GM12878 (cell line): ENCODE measurements at regions not wholly inside any gene's neighbourhood (a gene's known extent, or its start where the extent isn't known, plus 50 kb on each side); places are given as distances from the start of the nearest gene placed in this dataset.

Source experiments
- ATAC-seq: fragments of 200-7000 bp; cut with Tn5 transposase; 3 replicates; pipeline ENCODE4 v1.9.1; 2020; ENCODE audit warnings: mild to moderate bottlenecking, moderate library complexity
- BruUV-seq: library from RNA; stranded (reverse); fragments of 400-500 nt; replicated peaks from 2 replicates; lab custom pipeline; 2021; lab: Mats Ljungman, UMichigan
- CTCF ChIA-PET: fragments of 300-600 bp; sonication (Branson Sonifier 250); formaldehyde crosslinking; extraction: SDS; loops from one replicate; lab custom pipeline; 2021; ENCODE audit warnings: inconsistent platforms; lab: Yijun Ruan, JAX
- POLR2A ChIA-PET: fragments of 350-600 bp; formaldehyde crosslinking; extraction: SDS; loops from one replicate; lab custom pipeline; 2021; ENCODE audit warnings: inconsistent platforms; lab: Charles Lee
- RAD21 ChIA-PET: fragments of 300-600 bp; sonication (Branson Sonifier 250); formaldehyde crosslinking; loops from one replicate; lab custom pipeline; 2023; ENCODE audit warnings: antibody characterized with exemption; ENCODE audit not compliant: unreplicated experiment; lab: Charles Lee
- SMC1A ChIA-PET: fragments of 300-600 bp; sonication (Branson Sonifier 250); formaldehyde crosslinking; loops from one replicate; lab custom pipeline; 2023; ENCODE audit not compliant: unreplicated experiment, uncharacterized antibody; lab: Charles Lee
- DNase-seq: peaks from one replicate; pipeline ENCODE4 v3.0.0-alpha.2; 2011; ENCODE audit warnings: low read depth, low spot score
- FAIRE-seq: peaks from 3 replicates; lab custom pipeline; 2011; peaks lifted over from hg19 to GRCh38; lab: Jason Lieb, UNC
- H2AFZ ChIP-seq: 2 replicates; pipeline ENCODE4 v1.6.0; 2011; ENCODE audit warnings: low read depth, low read length, control low read depth; ENCODE audit not compliant: control insufficient read depth
- H3K27ac ChIP-seq: 2 replicates; pipeline ENCODE4 v1.5.1; 2011; ENCODE audit warnings: control low read depth; ENCODE audit not compliant: control insufficient read depth, insufficient read depth
- H3K27me3 ChIP-seq, 2 experiments: replicated peaks in 1 of 2; 2 replicates each; pipeline versions ENCODE4 v1.6.0 to v1.6.1; 2011; ENCODE audit warnings: low read length in 1 of 2; ENCODE audit not compliant: control insufficient read depth in 2 of 2, insufficient read depth in 2 of 2
- H3K36me3 ChIP-seq, 2 experiments: 2 replicates each; pipeline ENCODE4 v1.5.1; 2011; ENCODE audit warnings: low read length in 1 of 2; ENCODE audit not compliant: control insufficient read depth in 2 of 2, insufficient read depth in 2 of 2
- H3K4me1 ChIP-seq: 2 replicates; pipeline ENCODE4 v1.6.1; 2011; ENCODE audit warnings: mild to moderate bottlenecking, low read length, moderate library complexity, mixed read lengths; ENCODE audit not compliant: control insufficient read depth, insufficient read depth
- H3K4me2 ChIP-seq: 2 replicates; pipeline ENCODE4 v1.6.0; 2011; ENCODE audit warnings: control low read depth; ENCODE audit not compliant: control insufficient read depth, insufficient read depth
- H3K4me3 ChIP-seq: fragments of 200-600 bp; sonication (generic); 2 replicates; pipeline ENCODE4 v1.5.1; 2016
- H3K79me2 ChIP-seq: 2 replicates; pipeline ENCODE4 v1.6.0; 2011; ENCODE audit warnings: low read length; ENCODE audit not compliant: control insufficient read depth, insufficient read depth
- H3K9ac ChIP-seq: 2 replicates; pipeline ENCODE4 v1.8.0; 2011; ENCODE audit warnings: low read length, control low read depth, mixed read lengths; ENCODE audit not compliant: control insufficient read depth, insufficient read depth
- H3K9me3 ChIP-seq: replicated peaks from 3 replicates; pipeline ENCODE4 v1.5.1; 2011; ENCODE audit warnings: mild to moderate bottlenecking, low read length; ENCODE audit not compliant: control insufficient read depth, insufficient read depth
- H4K20me1 ChIP-seq: 2 replicates; pipeline ENCODE4 v1.6.0; 2011; ENCODE audit not compliant: control insufficient read depth, insufficient read depth
- ELK1 ChIP-seq: IDR thresholded peaks from 2 replicates; pipeline ENCODE4 v1.6.1; 2012; ENCODE audit warnings: low read depth, low read length, improper control_type of control experiment
- EZH2 ChIP-seq: IDR thresholded peaks from 2 replicates; pipeline ENCODE4 v1.6.1; 2012; ENCODE audit warnings: low read depth, mild to moderate bottlenecking, control low read depth, inconsistent platforms, low read length, borderline replicate concordance; ENCODE audit not compliant: control insufficient read depth
- FOXK2 ChIP-seq: fragments of 450-650 bp; IDR thresholded peaks from 2 replicates; pipeline ENCODE4 v1.6.1; 2017; ENCODE audit warnings: mild to moderate bottlenecking, moderate library complexity
- JUNB ChIP-seq: IDR thresholded peaks from 2 replicates; pipeline ENCODE4 v1.6.1; 2016; ENCODE audit warnings: antibody characterized with exemption, mild to moderate bottlenecking
- KDM1A ChIP-seq: fragments of 200-600 bp; sonication (generic); IDR thresholded peaks from 2 replicates; pipeline ENCODE4 v1.6.1; 2016; ENCODE audit warnings: borderline replicate concordance
- MYB ChIP-seq: fragments of 150-350 bp; IDR thresholded peaks from 2 replicates; pipeline ENCODE4 v1.6.1; 2014; ENCODE audit warnings: mild to moderate bottlenecking, low read depth, low read length, borderline replicate concordance
- MYC ChIP-seq: IDR thresholded peaks from 2 replicates; pipeline ENCODE4 v1.6.1; 2011; ENCODE audit warnings: mild to moderate bottlenecking, low read length, moderate library complexity, inconsistent platforms; ENCODE audit not compliant: insufficient read depth, insufficient replicate concordance, insufficient read length, severe bottlenecking
- NFIC ChIP-seq: IDR thresholded peaks from 2 replicates; pipeline ENCODE4 v1.6.1; 2012; ENCODE audit warnings: low read depth, mild to moderate bottlenecking, inconsistent platforms, low read length, moderate library complexity
- NFYA ChIP-seq: IDR thresholded peaks from 2 replicates; pipeline ENCODE4 v1.6.1; 2011; ENCODE audit warnings: low read depth, mild to moderate bottlenecking, low read length, improper control_type of control experiment, borderline replicate concordance
- POLR2A ChIP-seq: IDR thresholded peaks from 2 replicates; pipeline ENCODE4 v1.6.1; 2011; ENCODE audit warnings: low read depth, mild to moderate bottlenecking, low read length
- POU2F2 ChIP-seq: IDR thresholded peaks from 3 replicates; pipeline ENCODE4 v1.6.1; 2011; ENCODE audit warnings: low read depth, mild to moderate bottlenecking, low read length, borderline replicate concordance
- RELA ChIP-seq: fragments of 450-650 bp; IDR thresholded peaks from 2 replicates; pipeline ENCODE4 v1.8.0; 2014; ENCODE audit warnings: borderline replicate concordance; ENCODE audit not compliant: partially characterized antibody
- RUNX3 ChIP-seq: IDR thresholded peaks from 2 replicates; pipeline ENCODE4 v1.6.1; 2012; ENCODE audit warnings: low read length, inconsistent platforms
- SP1 ChIP-seq: IDR thresholded peaks from one replicate; pipeline ENCODE4 v1.6.1; 2011; ENCODE audit warnings: low read depth, low read length
- SREBF1 ChIP-seq: IDR thresholded peaks from 2 replicates; pipeline ENCODE4 v1.6.1; 2012; ENCODE audit warnings: mild to moderate bottlenecking, low read length
- ZBTB40 ChIP-seq: fragments of 450-650 bp; IDR thresholded peaks from 2 replicates; pipeline ENCODE4 v1.6.1; 2016; ENCODE audit warnings: mild to moderate bottlenecking, moderate library complexity, borderline replicate concordance
- WGBS: methylation state at CpG from one replicate; pipeline ENCODE4 v1.1.6; 2016; ENCODE audit warnings: low lambda C conversion rate; ENCODE audit not compliant: insufficient replicate concordance, insufficient coverage; ENCODE audit errors: missing lambda C conversion rate; 5-methylcytosine and 5-hydroxymethylcytosine counted together
- in situ Hi-C: fragments of 300-500 bp; cut with MboI; formaldehyde crosslinking; loops from 9 replicates; pipeline ENCODE4 v1.14.3; 2018; ENCODE audit warnings: mixed read lengths
- intact Hi-C: fragments of 100-400 bp; cut with micrococcal nuclease; formaldehyde crosslinking; loops from one replicate; pipeline ENCODE4 v1.14.2; 2022; ENCODE audit not compliant: unreplicated experiment
- TF ChIP-seq, protein P1 (sequence below): IDR thresholded peaks from 2 replicates; pipeline ENCODE4 v1.6.1; 2011; ENCODE audit warnings: low read depth, low read length, improper control_type of control experiment, borderline replicate concordance
- TF ChIP-seq, protein P2 (sequence below): IDR thresholded peaks from 2 replicates; pipeline ENCODE4 v1.6.1; 2011; ENCODE audit warnings: mild to moderate bottlenecking, low read depth, low read length, moderate library complexity; ENCODE audit not compliant: insufficient replicate concordance

GRCh38 chr7:142542942-142543341 is 206.3 kb upstream of the PRSS1 start:
- TF ChIP-seq ZBTB40 (no peak), ELK1 (no peak), MYC (no peak), SREBF1 (no peak), NFIC (no peak), JUNB (no peak), SP1 (no peak), POLR2A (no peak), RELA (no peak), NFYA (no peak), POU2F2 (no peak), EZH2 (no peak), FOXK2 (no peak), KDM1A (no peak), MYB (no peak), RUNX3 (no peak)
- TF ChIP-seq, protein P1, sequence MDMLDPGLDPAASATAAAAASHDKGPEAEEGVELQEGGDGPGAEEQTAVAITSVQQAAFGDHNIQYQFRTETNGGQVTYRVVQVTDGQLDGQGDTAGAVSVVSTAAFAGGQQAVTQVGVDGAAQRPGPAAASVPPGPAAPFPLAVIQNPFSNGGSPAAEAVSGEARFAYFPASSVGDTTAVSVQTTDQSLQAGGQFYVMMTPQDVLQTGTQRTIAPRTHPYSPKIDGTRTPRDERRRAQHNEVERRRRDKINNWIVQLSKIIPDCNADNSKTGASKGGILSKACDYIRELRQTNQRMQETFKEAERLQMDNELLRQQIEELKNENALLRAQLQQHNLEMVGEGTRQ: no peak
- TF ChIP-seq, protein P2, sequence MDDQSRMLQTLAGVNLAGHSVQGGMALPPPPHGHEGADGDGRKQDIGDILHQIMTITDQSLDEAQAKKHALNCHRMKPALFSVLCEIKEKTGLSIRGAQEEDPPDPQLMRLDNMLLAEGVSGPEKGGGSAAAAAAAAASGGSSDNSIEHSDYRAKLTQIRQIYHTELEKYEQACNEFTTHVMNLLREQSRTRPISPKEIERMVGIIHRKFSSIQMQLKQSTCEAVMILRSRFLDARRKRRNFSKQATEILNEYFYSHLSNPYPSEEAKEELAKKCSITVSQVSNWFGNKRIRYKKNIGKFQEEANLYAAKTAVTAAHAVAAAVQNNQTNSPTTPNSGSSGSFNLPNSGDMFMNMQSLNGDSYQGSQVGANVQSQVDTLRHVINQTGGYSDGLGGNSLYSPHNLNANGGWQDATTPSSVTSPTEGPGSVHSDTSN: no peak
- TF ChIP-seq, all 136 proteins: peak for 0
- ChIA-PET POLR2A (no interaction called here), CTCF (interaction anchor here (0.6 to 1.6 kb wide), 4 partner anchors 8 to 169 kb away, joined by 3 to 5 read pairs (median 3); no protein-coding TSS in a partner anchor), RAD21 (interaction anchor here (0.7 to 1.2 kb wide), 2 partner anchors 45 to 61 kb away, joined by 3 to 4 read pairs; no protein-coding TSS in a partner anchor), SMC1A (interaction anchor here (1.1 to 1.5 kb wide), 2 partner anchors 8 to 42 kb away, joined by 3 to 5 read pairs; no protein-coding TSS in a partner anchor)
- H3K36me3 ChIP-seq: no peaks in the 10 kb centered on the region
- no peaks in the 10 kb centered on the region for H3K79me2 ChIP-seq
- WGBS: 0% methylated on average over 2 of the region's 2 CpGs
- no TSS peak for BruUV-seq
- ATAC-seq (no peak), FAIRE-seq (no peak), DNase-seq (no peak)
- in situ Hi-C loops: no loop called here
- intact Hi-C loops: no loop called here
- H3K9me3 ChIP-seq: no peaks in the 10 kb centered on the region
- no peak overlapping the region for H3K4me2 ChIP-seq
- no peaks in the 10 kb centered on the region for H3K4me1 ChIP-seq
- H3K4me3 ChIP-seq: no peak overlapping the region
- no peak overlapping the region for H3K27ac ChIP-seq
- H3K9ac ChIP-seq: no peak overlapping the region
- no peak overlapping the region for H2AFZ ChIP-seq
- H3K27me3 ChIP-seq: no peaks in the 10 kb centered on the region; a peak in 1 of 4 replicates
- no peaks in the 10 kb centered on the region for H4K20me1 ChIP-seq
